Iris pigment epithelial cell (primary cell): ENCODE measurements at regions not wholly inside any gene's neighbourhood (a gene's known extent, or its start where the extent isn't known, plus 50 kb on each side); places are given as distances from the start of the nearest gene placed in this dataset.
A peak's percentile ranks its signal among the peaks of the same experiment; 100 is the strongest.

Experiments
- DNase-seq: peaks from one replicate; pipeline ENCODE4 v3.0.0-alpha.2; 2011; ENCODE audit warnings: low read depth

DNA sequence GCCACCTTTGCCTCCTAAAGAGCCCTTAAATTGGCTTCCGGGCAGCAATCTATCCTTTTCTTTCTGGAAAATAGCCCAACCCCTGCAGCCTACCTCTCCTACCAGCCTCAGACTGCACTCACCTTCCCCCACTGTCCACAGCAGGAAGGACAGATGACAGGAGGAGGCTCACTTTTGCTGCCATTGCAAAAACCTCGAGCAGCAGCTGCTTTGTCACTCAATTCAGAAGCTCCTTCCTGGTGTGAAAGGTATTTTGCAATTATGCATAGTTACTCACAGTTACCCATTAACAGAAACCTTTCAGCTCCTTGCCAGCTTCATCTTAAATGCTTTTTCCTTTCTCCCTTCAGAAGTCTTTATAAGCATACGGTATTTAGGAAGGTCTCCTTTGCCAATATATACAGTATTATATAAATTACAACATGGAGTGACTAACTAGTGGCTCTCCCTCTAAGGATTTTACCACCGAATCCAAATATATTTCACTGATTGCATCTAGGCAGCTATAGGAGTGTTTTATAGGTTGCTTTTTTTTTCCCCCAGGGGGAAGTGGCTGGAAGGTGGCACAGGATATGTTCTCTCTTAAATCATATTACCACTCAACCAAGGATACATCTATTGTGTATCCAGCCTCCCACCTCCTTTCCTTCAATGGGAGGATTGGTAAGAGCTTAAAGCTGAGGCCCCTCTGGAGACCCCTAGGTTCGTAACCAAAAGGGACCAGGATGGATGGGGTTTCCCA, 142.1 kb upstream of the IPO9 start:
- no peak for DNase-seq

- no peak for DNase-seq
Measured at GRCh38 chr1:201688514-201688913, 140.4 kb upstream of the IPO9 start.

DNA sequence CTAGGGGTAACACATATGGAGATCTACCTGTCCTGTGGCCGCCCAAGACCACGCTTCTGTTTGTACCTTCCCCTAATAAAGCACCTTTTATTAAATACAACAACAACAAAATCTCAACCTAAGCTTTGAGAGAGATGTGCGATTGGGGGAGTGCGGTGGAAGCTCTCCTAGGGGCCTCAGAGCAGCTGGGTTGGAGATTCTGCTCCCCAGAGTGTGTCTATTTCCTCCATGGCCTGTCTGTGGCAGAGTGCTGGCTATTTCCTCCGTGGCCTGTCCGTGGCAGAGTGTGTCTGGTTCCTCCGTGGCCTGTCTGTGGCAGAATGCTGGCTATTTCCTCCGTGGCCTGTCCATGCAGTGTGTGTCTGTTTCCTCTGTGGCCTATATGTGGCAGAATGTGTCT, 139.3 kb upstream of the IPO9 start:
- DNase-seq, result no peak

GRCh38 chr1:201690528-201690927, 138.4 kb upstream of the IPO9 start:
- DNase-seq, result no peak

DNA sequence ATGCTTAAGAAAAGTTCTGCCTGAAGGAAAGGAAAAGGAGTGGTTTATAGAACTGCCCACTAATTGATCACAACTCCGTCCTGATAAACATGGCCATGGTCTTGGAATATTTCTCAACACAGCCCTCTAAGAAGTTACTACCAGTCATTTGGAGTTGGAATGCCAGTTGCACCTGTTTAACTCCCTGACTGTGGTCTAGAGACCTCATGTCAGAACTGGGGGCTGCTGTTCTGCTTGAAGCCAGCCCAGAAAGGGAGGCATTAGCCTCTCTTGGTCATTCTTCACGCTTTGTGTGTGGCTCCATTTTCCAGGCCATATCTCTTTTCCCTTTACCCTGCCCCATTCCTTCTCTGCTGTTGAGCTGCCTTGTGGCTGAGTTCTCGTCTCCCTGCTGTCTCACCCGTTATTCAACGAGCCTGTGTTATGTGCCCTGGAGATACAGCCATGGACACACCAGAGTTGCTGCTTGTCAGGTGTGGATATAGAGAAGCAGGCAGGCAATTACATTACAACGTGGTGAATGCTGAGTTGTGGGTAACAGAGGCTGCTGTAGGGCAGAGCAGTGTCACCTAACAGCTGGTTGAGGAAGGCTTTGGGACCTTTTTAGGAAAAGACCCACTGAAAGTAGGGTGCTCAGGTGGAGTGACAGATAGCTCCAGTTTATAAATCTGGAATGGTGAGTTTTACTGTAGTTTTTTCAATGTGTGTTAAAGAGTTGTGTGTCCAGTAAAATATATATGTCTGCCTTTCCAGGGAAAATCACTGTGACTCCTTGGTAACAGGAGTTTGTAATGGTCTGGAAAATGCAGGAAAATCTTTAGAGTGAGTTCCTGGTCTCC, 137.0 kb upstream of the IPO9 start:
- no peak for DNase-seq

DNA sequence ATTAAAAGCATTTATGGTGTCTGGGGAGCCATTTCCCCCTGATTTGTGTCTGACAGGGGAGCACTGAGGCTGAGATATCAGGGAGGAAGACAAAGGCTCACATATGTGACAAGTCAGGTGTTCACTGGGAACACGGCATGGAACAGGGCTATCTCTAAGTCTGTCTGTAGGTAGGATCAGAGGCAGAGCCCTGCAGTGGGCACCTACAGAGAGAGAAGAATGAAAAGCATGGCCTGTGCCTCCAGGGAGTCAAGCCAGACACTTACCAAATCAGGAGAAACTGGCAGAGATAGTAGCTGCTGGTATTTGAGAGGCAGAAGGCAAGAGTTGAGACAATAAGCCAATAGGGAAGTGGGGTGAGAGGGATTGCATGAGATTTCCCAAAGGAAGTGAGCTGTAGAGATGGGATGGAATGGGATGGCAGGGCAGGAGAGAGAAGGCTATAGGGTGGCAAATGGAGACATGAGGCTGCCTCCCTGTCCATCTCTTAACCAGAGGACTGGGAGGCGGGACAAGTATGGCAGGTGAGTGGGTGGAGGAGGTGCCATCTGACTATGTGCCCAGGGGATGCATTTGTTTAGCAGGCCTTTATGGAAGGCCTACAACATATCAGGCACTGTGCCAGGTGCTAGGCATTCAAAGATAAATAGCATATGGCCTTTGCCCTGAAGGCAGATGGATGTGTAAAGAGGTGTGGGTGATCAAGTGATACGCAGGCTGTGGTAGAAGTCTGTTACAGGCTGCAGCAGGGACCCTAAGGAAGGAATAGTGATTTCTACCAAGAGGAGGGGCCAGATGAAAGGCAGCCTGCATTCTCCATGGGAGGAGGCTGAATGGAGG, 136.2 kb upstream of the IPO9 start:
- DNase-seq, result no peak

- DNase-seq, result no peak
Measured at GRCh38 chr1:201693890-201694607, 134.9 kb upstream of the IPO9 start.

DNA sequence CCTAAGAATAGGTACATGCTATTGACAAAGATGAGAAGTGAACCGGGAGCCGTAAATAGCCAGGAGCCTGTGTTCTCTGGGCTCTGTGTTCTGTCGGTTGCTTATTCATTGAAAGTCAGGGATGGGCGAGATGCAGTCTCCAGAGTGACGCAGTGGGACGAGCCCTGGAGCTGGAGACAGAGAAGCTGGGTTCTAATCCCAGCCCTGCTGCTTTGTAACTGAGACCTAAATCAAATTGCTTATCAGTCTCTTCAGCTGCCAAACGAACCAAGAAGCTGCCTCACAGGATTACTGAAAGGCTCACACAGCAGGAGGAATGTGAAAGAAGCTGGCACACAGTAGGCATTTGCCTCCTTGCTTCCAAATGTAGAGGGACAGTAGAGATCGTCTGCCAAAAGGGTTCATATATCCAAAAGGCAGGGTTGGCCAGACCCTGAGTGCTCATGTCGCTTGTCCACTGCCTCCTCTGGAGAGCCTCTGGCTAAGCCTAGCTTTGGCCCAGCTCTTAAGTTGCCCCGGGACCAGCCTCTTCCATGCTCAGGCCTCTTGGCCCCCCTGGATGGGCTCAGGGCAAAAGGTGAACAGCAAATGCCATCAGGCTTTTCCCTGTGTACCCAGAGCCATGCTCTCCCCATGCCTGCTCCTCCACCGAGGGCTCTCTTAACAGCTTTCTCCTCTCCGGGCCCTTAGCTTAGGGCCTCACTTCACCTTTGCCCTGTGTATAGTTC, 134.2 kb upstream of the IPO9 start:
- no peak for DNase-seq

GRCh38 chr1:201695607-201696006, 133.3 kb upstream of the IPO9 start:
- DNase-seq, result no peak

DNA sequence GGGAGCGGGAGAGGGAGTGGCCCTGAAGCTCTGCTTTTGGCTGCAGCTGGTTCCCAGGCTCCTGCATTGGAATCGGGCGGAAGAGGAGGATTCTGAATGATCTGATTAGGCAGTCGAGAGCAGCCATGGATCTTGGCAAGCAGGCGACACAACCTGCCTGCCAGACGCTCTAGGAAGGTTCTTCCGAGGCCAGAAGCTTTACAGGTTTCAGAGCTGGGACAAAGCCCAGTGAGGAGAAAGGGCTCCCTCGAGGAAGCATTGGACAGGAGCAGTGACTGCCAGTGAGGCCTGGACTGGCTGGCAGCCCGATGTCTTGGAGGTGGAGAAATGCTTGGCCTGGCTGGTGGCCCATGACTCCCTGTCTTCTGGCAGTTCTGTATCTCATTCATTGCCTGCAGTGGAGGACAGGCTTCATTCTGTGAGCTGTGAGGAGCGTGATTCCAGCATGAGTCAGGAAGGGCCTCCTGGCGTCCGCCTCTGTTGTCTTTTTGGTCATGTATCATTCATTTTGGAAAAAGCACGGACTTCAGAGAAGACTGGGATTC, 132.7 kb upstream of the IPO9 start:
- peak; percentile 88 for DNase-seq

GRCh38 chr1:201697174-201697573, 131.8 kb upstream of the IPO9 start:
- DNase-seq, result no peak

GRCh38 chr1:201701831-201702230, 127.1 kb upstream of the IPO9 start:
- no peak for DNase-seq

DNA sequence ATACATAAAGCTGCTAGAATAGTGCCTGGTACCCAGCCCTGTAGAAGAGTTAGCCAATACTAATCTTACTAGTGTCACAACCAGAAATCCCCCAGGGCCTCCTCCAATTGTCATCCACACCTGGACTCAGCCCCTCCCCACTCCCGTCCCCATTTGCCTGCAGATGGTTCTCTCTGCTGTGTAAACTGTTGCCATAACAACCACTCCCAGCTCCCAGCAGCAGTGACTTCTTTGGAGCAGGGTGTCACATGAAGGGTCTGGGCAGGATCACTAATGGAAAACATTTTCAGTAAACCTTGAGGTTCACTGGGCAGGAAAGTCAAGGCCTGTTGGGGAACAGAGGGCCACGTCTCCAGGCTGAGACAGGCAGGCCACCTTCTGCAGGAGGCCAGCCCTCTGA, 126.0 kb upstream of the IPO9 start:
- DNase-seq, result no peak

- peak; percentile 73 for DNase-seq
Measured at GRCh38 chr1:201703621-201704438, 125.1 kb upstream of the IPO9 start.

DNA sequence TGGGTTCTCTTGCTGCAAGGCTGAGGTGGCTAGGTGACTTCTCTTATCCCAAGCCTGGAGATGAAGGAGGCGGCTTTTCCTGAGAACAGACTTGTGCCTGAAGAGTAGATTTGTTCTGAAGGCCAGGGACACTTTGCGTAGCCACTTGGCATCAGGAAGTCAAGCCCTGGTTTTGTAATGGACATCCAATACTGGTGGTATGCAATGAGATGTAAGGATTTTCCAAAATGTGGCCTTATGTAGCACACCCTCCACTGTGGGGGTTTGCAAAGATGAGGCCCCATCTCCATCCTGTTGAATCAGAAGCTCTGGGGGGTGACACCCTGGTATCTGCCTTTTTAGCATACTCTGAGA, 124.5 kb upstream of the IPO9 start:
- no peak for DNase-seq

GRCh38 chr1:201705389-201705788, 123.6 kb upstream of the IPO9 start:
- DNase-seq, result no peak

GRCh38 chr1:201706109-201706508, 122.8 kb upstream of the IPO9 start:
- DNase-seq, result no peak

DNA sequence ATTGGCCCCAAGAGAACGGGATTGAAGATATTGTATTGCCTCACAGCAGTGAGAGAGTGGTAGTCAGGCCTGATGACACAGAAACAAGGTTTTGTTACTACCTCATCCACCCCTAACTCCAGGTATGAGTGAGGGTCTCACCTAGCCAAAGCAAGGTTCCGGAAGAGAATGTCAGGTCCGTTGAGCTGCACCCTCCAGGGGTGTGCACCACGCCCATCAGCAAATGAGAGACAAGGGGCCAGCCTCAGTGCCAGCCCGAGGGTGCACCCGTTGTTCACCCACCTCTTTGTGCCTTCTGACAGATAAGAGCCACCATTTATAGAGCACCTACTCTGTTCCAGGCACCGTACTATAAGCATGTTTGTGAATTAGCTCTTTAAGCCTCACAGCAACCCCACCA, 121.9 kb upstream of the IPO9 start:
- DNase-seq, result no peak

GRCh38 chr1:201707656-201708055, 121.3 kb upstream of the IPO9 start:
- no peak for DNase-seq

GRCh38 chr1:201708085-201708512, 120.9 kb upstream of the IPO9 start:
- peak; percentile 85 for DNase-seq
